Keratinocyte (primary cell): ENCODE measurements at regions not wholly inside any gene's neighbourhood (a gene's known extent, or its start where the extent isn't known, plus 50 kb on each side); places are given as distances from the start of the nearest gene placed in this dataset.

ENCODE experiments used
- DNase-seq: peaks from one replicate; pipeline ENCODE4 v3.0.0-alpha.2; 2011; ENCODE audit warnings: low read depth, missing footprints, low spot score
- FAIRE-seq: peaks from 2 replicates; lab custom pipeline; 2011; peaks lifted over from hg19 to GRCh38; lab: Jason Lieb, UNC
- H2AFZ ChIP-seq: 2 replicates; pipeline ENCODE4 v1.6.0; 2012; ENCODE audit warnings: low read length, control low read depth, inconsistent platforms; ENCODE audit not compliant: control insufficient read depth
- H3K27ac ChIP-seq: 2 replicates; pipeline ENCODE4 v1.5.1; 2011; ENCODE audit warnings: low read length; ENCODE audit not compliant: control insufficient read depth, insufficient read depth
- H3K27me3 ChIP-seq: 3 replicates; pipeline ENCODE4 v1.6.0; 2011; ENCODE audit warnings: low read length; ENCODE audit not compliant: control insufficient read depth, insufficient read depth; ENCODE audit errors: extremely low read depth
- H3K36me3 ChIP-seq, 2 experiments: 2 replicates in 1 of 2; 3 replicates in 1 of 2; pipeline ENCODE4 v1.5.1; 2011; ENCODE audit warnings: low read length in 2 of 2, mild to moderate bottlenecking in 1 of 2; ENCODE audit not compliant: control insufficient read depth in 2 of 2, insufficient read depth in 2 of 2; ENCODE audit errors: extremely low read depth in 1 of 2
- H3K4me1 ChIP-seq: 3 replicates; pipeline ENCODE4 v1.5.1; 2011; ENCODE audit warnings: low read length; ENCODE audit not compliant: control insufficient read depth, insufficient read depth; ENCODE audit errors: extremely low read depth
- H3K4me2 ChIP-seq: 3 replicates; pipeline ENCODE4 v1.6.0; 2011; ENCODE audit warnings: low read depth, low read length; ENCODE audit not compliant: control insufficient read depth, insufficient read depth; ENCODE audit errors: extremely low read depth
- H3K4me3 ChIP-seq, 3 experiments: fragments of 200-600 bp in 1 of 3; sonication (generic) in 1 of 3; 2 replicates in 2 of 3; 3 replicates in 1 of 3; pipeline ENCODE4 v1.5.1; 2011 to 2016; ENCODE audit warnings: low read length in 3 of 3, mild to moderate bottlenecking in 3 of 3, control low read depth in 2 of 3, inconsistent platforms in 1 of 3, low read depth in 1 of 3, mixed read lengths in 1 of 3, mixed run types in 1 of 3, moderate library complexity in 1 of 3; ENCODE audit not compliant: control insufficient read depth in 2 of 3, insufficient read depth in 2 of 3; ENCODE audit errors: extremely low read depth in 1 of 3
- H3K79me2 ChIP-seq: 2 replicates; pipeline ENCODE4 v1.6.0; 2012; ENCODE audit warnings: low read length; ENCODE audit not compliant: control insufficient read depth, insufficient read depth
- H3K9ac ChIP-seq: 3 replicates; pipeline ENCODE4 v1.6.0; 2011; ENCODE audit warnings: low read length; ENCODE audit not compliant: control insufficient read depth, insufficient read depth; ENCODE audit errors: extremely low read depth
- H3K9me1 ChIP-seq: 3 replicates; pipeline ENCODE4 v1.6.0; 2011; ENCODE audit warnings: low read length; ENCODE audit not compliant: control insufficient read depth, insufficient read depth; ENCODE audit errors: extremely low read depth
- H3K9me3 ChIP-seq: 2 replicates; pipeline ENCODE4 v1.5.1; 2012; ENCODE audit warnings: low read depth, low read length; ENCODE audit not compliant: control insufficient read depth
- H4K20me1 ChIP-seq: 3 replicates; pipeline ENCODE4 v1.6.0; 2011; ENCODE audit warnings: low read length; ENCODE audit not compliant: control insufficient read depth, insufficient read depth; ENCODE audit errors: extremely low read depth
- CTCF ChIP-seq, 3 experiments: IDR thresholded peaks in 1 of 3; conservative IDR thresholded peaks in 1 of 3; optimal IDR thresholded peaks in 1 of 3; 2 replicates in 2 of 3; 3 replicates in 1 of 3; pipeline versions ENCODE3 to v1.5.1; 2011; ENCODE audit warnings: low read length in 3 of 3, mild to moderate bottlenecking in 3 of 3, moderate library complexity in 2 of 3, control low read depth in 1 of 3, inconsistent platforms in 1 of 3; ENCODE audit not compliant: insufficient read depth in 2 of 3; ENCODE audit errors: extremely low read depth in 1 of 3
- EZH2 ChIP-seq: IDR thresholded peaks from one replicate; pipeline ENCODE4 v1.6.1; 2012; ENCODE audit warnings: inconsistent platforms, mild to moderate bottlenecking, low read length, moderate library complexity
- dilution Hi-C: fragments of 300-500 bp; cut with MboI; formaldehyde crosslinking; loops from one replicate; pipeline ENCODE4 v1.7.0; 2020; ENCODE audit warnings: low sequenced_read_pairs; ENCODE audit not compliant: extremely low pct_ligation_motif_present

DNA sequence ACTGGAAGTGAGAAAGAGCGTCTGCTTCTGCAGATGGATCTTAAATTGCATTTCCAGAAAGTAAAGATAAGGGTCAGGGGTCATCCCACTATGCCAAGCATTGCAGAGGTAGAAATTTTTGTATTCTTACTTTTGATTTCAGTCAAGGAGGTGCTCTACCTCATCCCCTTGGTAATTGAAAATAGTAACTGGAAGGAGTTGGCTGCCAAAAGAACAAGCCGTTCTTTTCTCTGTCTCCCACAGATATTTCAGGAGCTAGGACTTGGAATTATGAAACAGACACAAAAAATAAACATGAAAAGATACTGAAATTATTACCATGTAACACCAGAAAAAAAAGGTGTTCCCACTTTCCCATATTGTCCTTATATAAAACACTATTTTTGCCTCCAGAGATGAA lies 309.9 kb upstream of the UMPS start:
- Histone ChIP-seq H3K36me3 (no peaks in the 10 kb centered on the region), H4K20me1 (no peaks in the 10 kb centered on the region), H3K27me3 (peaks cover 8% of the 10 kb centered on the region), H3K4me3 (no peak overlapping the region), H3K4me2 (no peak overlapping the region), H3K9me1 (no peaks in the 10 kb centered on the region), H2AFZ (no peak overlapping the region), H3K79me2 (no peaks in the 10 kb centered on the region), H3K9me3 (no peaks in the 10 kb centered on the region), H3K4me1 (no peaks in the 10 kb centered on the region), H3K27ac (no peak overlapping the region), H3K9ac (no peak overlapping the region)
- TF ChIP-seq EZH2 (no peak), CTCF (optimal IDR thresholded peaks at IDR 0.05 in 1 of 3, IDR thresholded peaks at IDR 0.05 in 1 of 3, conservative IDR thresholded peaks at IDR 0.05 in 1 of 3; ENCODE audit: extremely low read depth in 1 of 3, insufficient read depth in 2 of 3, low read length in 3 of 3) (no peak)
- no peak for DNase-seq
- dilution Hi-C loops: no loop called here
- FAIRE-seq: no peak

- no peak overlapping the region for H3K27ac ChIP-seq
- TF ChIP-seq CTCF (optimal IDR thresholded peaks at IDR 0.05 in 1 of 3, IDR thresholded peaks at IDR 0.05 in 1 of 3, conservative IDR thresholded peaks at IDR 0.05 in 1 of 3; ENCODE audit: extremely low read depth in 1 of 3, insufficient read depth in 2 of 3, low read length in 3 of 3) (no peak), EZH2 (no peak)
- H3K27me3 ChIP-seq: peaks cover 4% of the 10 kb centered on the region
- H3K9me1 ChIP-seq: no peaks in the 10 kb centered on the region
- H3K4me1 ChIP-seq: no peaks in the 10 kb centered on the region
- dilution Hi-C loops: no loop called here
- no peaks in the 10 kb centered on the region for H3K9me3 ChIP-seq
- H4K20me1 ChIP-seq: no peaks in the 10 kb centered on the region
- no peak overlapping the region for H3K9ac ChIP-seq
- H3K4me3 ChIP-seq: no peak overlapping the region
- no peak overlapping the region for H2AFZ ChIP-seq
- DNase-seq: no peak
- FAIRE-seq: no peak
- H3K4me2 ChIP-seq: no peak overlapping the region
- H3K79me2 ChIP-seq: no peaks in the 10 kb centered on the region
- no peaks in the 10 kb centered on the region for H3K36me3 ChIP-seq
Observed at GRCh38 chr3:124422805-124423204, 307.4 kb upstream of the UMPS start.
